Psoas muscle (tissue), 7 donors: ENCODE measurements at regions not wholly inside any gene's neighbourhood (a gene's known extent, or its start where the extent isn't known, plus 50 kb on each side); places are given as distances from the start of the nearest gene placed in this dataset.

Experiments
- ATAC-seq, 4 donors: fragments of 200-7000 bp; cut with Tn5 transposase; one replicate each; pipeline ENCODE4 v1.9.1; 2020; ENCODE audit warnings: moderate library complexity in 3 of 4, mild to moderate bottlenecking in 2 of 4
- DNase-seq, 2 donors: peaks; one replicate each; pipeline ENCODE4 v3.0.0-alpha.2; 2020
- H3K27ac ChIP-seq: fragments of 200-600 bp; one replicate; pipeline ENCODE4 v1.8.0; 2022
- H3K27me3 ChIP-seq, 3 donors: fragments of 200-600 bp in 1 of 3; one replicate each; pipeline versions ENCODE4 v1.6.1 to v1.8.0; 2013 to 2022; ENCODE audit warnings: low read length in 2 of 3, mild to moderate bottlenecking in 2 of 3, moderate library complexity in 1 of 3; ENCODE audit not compliant: insufficient read depth in 3 of 3
- H3K36me3 ChIP-seq, 2 donors: fragments of 200-600 bp in 1 of 2; one replicate each; pipeline versions ENCODE4 v1.6.1 to v1.8.0; 2013 to 2022; ENCODE audit warnings: low read depth in 1 of 2, mild to moderate bottlenecking in 1 of 2, moderate library complexity in 1 of 2; ENCODE audit not compliant: insufficient read depth in 1 of 2
- H3K4me1 ChIP-seq: fragments of 200-600 bp; one replicate; pipeline ENCODE4 v1.8.0; 2022
- H3K4me3 ChIP-seq: fragments of 200-600 bp; one replicate; pipeline ENCODE4 v1.8.0; 2022; ENCODE audit warnings: mild to moderate bottlenecking
- H3K9me3 ChIP-seq: fragments of 200-600 bp; one replicate; pipeline ENCODE4 v1.8.0; 2022
- CTCF ChIP-seq: fragments of 200-600 bp; IDR thresholded peaks from one replicate; pipeline ENCODE4 v1.8.0; 2022; ENCODE audit warnings: antibody characterized with exemption
- WGBS, 3 donors: extraction: QIAGEN DNeasy Blood & Tissue Kit; methylation state at CpG; one replicate each; pipeline versions ENCODE4 v1.1.6 to v1.1.7; 2013; 5-methylcytosine and 5-hydroxymethylcytosine counted together
- intact Hi-C, 2 donors: fragments of 100-400 bp; cut with DNase I; formaldehyde crosslinking; loops; one replicate each; pipeline versions ENCODE4 v1.11.0 to v1.14.2; 2022
- donor health status: healthy with polysubstance abuse.
- donor health status: DM: no; HTN: no; CAD: no; lungs with moderate emphysema.
- donor health status: Bipolar disorder and iron deficiency.
- donor health status: healthy.
- donor health status: DM: yes; HTN: yes; CAD: no.
- donor health status: DM: no; HTN: no; CAD: no.
- donor health status: DM: yes; HTN: yes; CAD: no.

DNA sequence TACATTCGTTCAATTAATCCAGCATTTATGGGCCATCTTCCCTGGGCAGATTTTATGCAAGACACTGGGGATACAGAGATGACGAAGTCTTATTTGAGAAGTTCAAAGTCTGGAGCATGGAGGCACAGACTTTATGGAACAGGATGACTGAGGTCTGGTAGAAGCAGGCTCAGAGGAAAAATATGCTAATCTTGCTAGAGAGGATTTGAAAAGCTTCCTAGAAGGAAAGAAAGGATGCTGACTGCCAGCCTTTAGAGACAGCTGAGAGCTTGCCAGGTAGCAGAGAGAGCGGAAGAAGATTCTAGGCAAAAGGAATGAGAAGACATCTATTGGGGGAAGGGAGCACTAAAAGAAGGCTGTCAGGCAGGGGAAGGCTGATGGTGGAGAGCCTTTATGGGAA is 75.5 kb upstream of the ATP5PO start:
- Histone ChIP-seq H3K4me1 (no peaks in the 10 kb centered on the region), H3K27ac (no peak overlapping the region), H3K27me3 (no peaks in the 10 kb centered on the region), H3K4me3 (no peak overlapping the region), H3K36me3 (no peaks in the 10 kb centered on the region), H3K9me3 (no peaks in the 10 kb centered on the region)
- intact Hi-C loops = no loop called here
- DNase-seq (no peak), ATAC-seq (no peak)
- no peak for TF ChIP-seq CTCF
- 67 to 81% (median 80%) methylated on average over 3 of the region's 3 CpGs for WGBS, 3 donors

GRCh38 chr21:33989440-33989839 is 73.8 kb upstream of the ATP5PO start:
- ATAC-seq (no peak), DNase-seq (no peak)
- no peak for TF ChIP-seq CTCF
- Histone ChIP-seq H3K36me3 (no peaks in the 10 kb centered on the region), H3K4me3 (no peak overlapping the region), H3K27ac (no peak overlapping the region), H3K4me1 (no peaks in the 10 kb centered on the region), H3K9me3 (no peaks in the 10 kb centered on the region), H3K27me3 (no peaks in the 10 kb centered on the region)
- WGBS, 3 donors = 89 to 93% (median 93%) methylated on average over 2 of the region's 2 CpGs
- intact Hi-C loops = no loop called here

DNA sequence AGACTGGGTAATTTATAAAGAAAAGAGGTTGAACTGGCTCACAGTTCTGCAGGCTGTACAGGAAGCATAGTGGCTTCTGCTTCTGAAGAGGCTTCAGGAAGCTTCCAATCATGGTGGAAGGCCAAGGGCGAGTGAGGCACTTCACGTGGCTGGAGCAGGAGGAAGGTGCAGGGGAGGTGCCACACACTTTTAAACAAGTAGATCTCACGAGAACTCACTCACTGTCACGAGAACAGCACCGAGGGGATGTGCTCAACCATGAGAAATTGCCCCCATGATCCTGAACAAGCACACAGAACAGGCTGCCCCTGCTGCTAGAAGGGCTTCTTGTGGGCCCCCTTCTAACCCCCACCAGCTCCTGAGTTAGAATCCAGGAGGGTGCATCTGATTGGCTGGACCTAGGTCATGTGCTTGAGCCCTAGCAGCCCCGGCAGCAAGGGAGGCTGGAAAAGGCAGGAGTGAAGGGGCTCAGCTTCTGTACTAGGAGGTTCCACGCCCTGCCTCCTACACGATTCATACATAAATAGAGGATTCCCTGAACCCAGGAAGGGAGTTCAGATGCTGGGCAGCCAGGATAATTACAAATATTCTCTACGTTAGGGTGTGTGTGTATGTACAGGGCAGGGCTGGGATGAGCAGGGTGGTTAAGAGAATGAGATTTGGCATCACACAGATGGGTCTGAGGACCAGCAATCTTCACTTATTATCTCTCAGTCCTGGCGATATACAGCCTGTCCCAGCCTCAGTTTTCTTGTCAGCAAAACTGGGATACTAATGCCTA is 72.8 kb upstream of the ATP5PO start:
- no peaks in the 10 kb centered on the region for H3K27me3 ChIP-seq
- ATAC-seq (no peak), DNase-seq (no peak)
- intact Hi-C loops = no loop called here
- H3K4me1 ChIP-seq = no peaks in the 10 kb centered on the region
- H3K36me3 ChIP-seq = no peaks in the 10 kb centered on the region
- H3K9me3 ChIP-seq = no peaks in the 10 kb centered on the region
- 75 to 77% (median 77%) methylated on average over 10 of the region's 10 CpGs for WGBS, 3 donors
- H3K27ac ChIP-seq = no peak overlapping the region
- TF ChIP-seq CTCF = no peak
- no peak overlapping the region for H3K4me3 ChIP-seq

DNA sequence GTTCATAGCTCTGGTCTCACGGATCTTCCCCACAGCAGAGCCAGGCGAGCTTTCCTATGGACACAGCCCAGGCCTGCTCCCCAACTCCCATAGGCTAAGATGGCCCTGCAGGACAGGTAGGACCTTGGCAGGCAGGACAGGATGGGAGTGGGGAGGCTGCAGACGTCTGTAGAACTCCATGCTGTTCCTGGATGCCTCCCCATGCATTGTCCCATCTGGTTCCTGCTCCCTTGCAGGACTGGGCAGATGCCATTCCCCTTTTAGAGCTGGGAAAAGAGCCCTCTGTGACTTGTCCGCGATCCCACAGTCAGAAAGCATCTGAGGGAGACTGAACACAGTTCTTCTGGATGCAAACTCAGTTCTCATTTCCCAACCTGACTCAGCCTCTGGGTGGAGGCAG is 71.9 kb upstream of the ATP5PO start:
- Histone ChIP-seq H3K27me3 (no peaks in the 10 kb centered on the region), H3K4me3 (no peak overlapping the region), H3K9me3 (no peaks in the 10 kb centered on the region), H3K4me1 (no peaks in the 10 kb centered on the region), H3K36me3 (no peaks in the 10 kb centered on the region), H3K27ac (no peak overlapping the region)
- DNase-seq (no peak), ATAC-seq (no peak)
- intact Hi-C loops = no loop called here
- TF ChIP-seq CTCF = no peak
- WGBS, 3 donors = 72 to 84% (median 79%) methylated on average over 5 of the region's 5 CpGs
